ENCODE measurements at regions not wholly inside any gene's neighbourhood (a gene's known extent, or its start where the extent isn't known, plus 50 kb on each side); places are given as distances from the start of the nearest gene placed in this dataset.

- Histone ChIP-seq H3K4me1 (ENCODE audit: control insufficient read depth, insufficient read depth, low read length) (peaks cover 28% of the 10 kb centered on the region), H3K9ac (ENCODE audit: low read length) (no peak overlapping the region), H3K27me3 (ENCODE audit: control insufficient read depth, insufficient read depth, low read length) (no peaks in the 10 kb centered on the region), H3K4me3 (ENCODE audit: low read length) (no peak overlapping the region), H3K36me3 (ENCODE audit: control insufficient read depth, insufficient read depth, low read length) (no peaks in the 10 kb centered on the region), H3K9me3 (ENCODE audit: control insufficient read depth, low read length) (no peaks in the 10 kb centered on the region)
Observed at GRCh38 chr17:72175787-72176515, 55.1 kb downstream of the SOX9 start.

- H3K27me3 ChIP-seq (ENCODE audit: control insufficient read depth, insufficient read depth, low read length), result no peaks in the 10 kb centered on the region
Observed at GRCh38 chr17:72176516-72176851, 55.7 kb downstream of the SOX9 start.

GRCh38 chr17:72176951-72177660, 56.3 kb downstream of the SOX9 start:
- H3K9ac ChIP-seq (ENCODE audit: low read length), result no peak overlapping the region
- H3K4me1 ChIP-seq (ENCODE audit: control insufficient read depth, insufficient read depth, low read length), result peaks cover 29% of the 10 kb centered on the region
- no peaks in the 10 kb centered on the region for H3K27me3 ChIP-seq (ENCODE audit: control insufficient read depth, insufficient read depth, low read length)
- H3K36me3 ChIP-seq (ENCODE audit: control insufficient read depth, insufficient read depth, low read length), result no peaks in the 10 kb centered on the region
- no peaks in the 10 kb centered on the region for H3K9me3 ChIP-seq (ENCODE audit: control insufficient read depth, low read length)
- H3K4me3 ChIP-seq (ENCODE audit: low read length), result no peak overlapping the region

More at GRCh38 chr17:72176516-72176851, 55.7 kb downstream of the SOX9 start:
- Histone ChIP-seq H3K9ac (ENCODE audit: low read length) (no peak overlapping the region), H3K4me1 (ENCODE audit: control insufficient read depth, insufficient read depth, low read length) (peaks cover 28% of the 10 kb centered on the region), H3K9me3 (ENCODE audit: control insufficient read depth, low read length) (no peaks in the 10 kb centered on the region), H3K36me3 (ENCODE audit: control insufficient read depth, insufficient read depth, low read length) (no peaks in the 10 kb centered on the region), H3K4me3 (ENCODE audit: low read length) (no peak overlapping the region)

GRCh38 chr17:72177738-72178137, 56.9 kb downstream of the SOX9 start:
- Histone ChIP-seq H3K27me3 (ENCODE audit: control insufficient read depth, insufficient read depth, low read length) (no peaks in the 10 kb centered on the region), H3K9me3 (ENCODE audit: control insufficient read depth, low read length) (no peaks in the 10 kb centered on the region), H3K36me3 (ENCODE audit: control insufficient read depth, insufficient read depth, low read length) (no peaks in the 10 kb centered on the region), H3K4me1 (ENCODE audit: control insufficient read depth, insufficient read depth, low read length) (peaks cover 35% of the 10 kb centered on the region), H3K4me3 (ENCODE audit: low read length) (no peak overlapping the region), H3K9ac (ENCODE audit: low read length) (no peak overlapping the region)

GRCh38 chr17:72182371-72182873, 61.6 kb downstream of the SOX9 start:
- Histone ChIP-seq H3K36me3 (ENCODE audit: control insufficient read depth, insufficient read depth, low read length) (no peaks in the 10 kb centered on the region), H3K27me3 (ENCODE audit: control insufficient read depth, insufficient read depth, low read length) (no peaks in the 10 kb centered on the region), H3K4me3 (ENCODE audit: low read length) (no peak overlapping the region), H3K9ac (ENCODE audit: low read length) (no peak overlapping the region), H3K9me3 (ENCODE audit: control insufficient read depth, low read length) (no peaks in the 10 kb centered on the region), H3K4me1 (ENCODE audit: control insufficient read depth, insufficient read depth, low read length) (peaks cover 17% of the 10 kb centered on the region)

GRCh38 chr17:72183194-72183685, 62.4 kb downstream of the SOX9 start:
- no peak overlapping the region for H3K4me3 ChIP-seq (ENCODE audit: low read length)
- no peaks in the 10 kb centered on the region for H3K9me3 ChIP-seq (ENCODE audit: control insufficient read depth, low read length)
- H3K27me3 ChIP-seq (ENCODE audit: control insufficient read depth, insufficient read depth, low read length), result no peaks in the 10 kb centered on the region
- peaks cover 23% of the 10 kb centered on the region for H3K4me1 ChIP-seq (ENCODE audit: control insufficient read depth, insufficient read depth, low read length)
- no peak overlapping the region for H3K9ac ChIP-seq (ENCODE audit: low read length)
- no peaks in the 10 kb centered on the region for H3K36me3 ChIP-seq (ENCODE audit: control insufficient read depth, insufficient read depth, low read length)

- no peaks in the 10 kb centered on the region for H3K36me3 ChIP-seq (ENCODE audit: control insufficient read depth, insufficient read depth, low read length)
- no peaks in the 10 kb centered on the region for H3K9me3 ChIP-seq (ENCODE audit: control insufficient read depth, low read length)
- H3K4me1 ChIP-seq (ENCODE audit: control insufficient read depth, insufficient read depth, low read length), result peaks cover 23% of the 10 kb centered on the region
- no peak overlapping the region for H3K4me3 ChIP-seq (ENCODE audit: low read length)
- H3K27me3 ChIP-seq (ENCODE audit: control insufficient read depth, insufficient read depth, low read length), result no peaks in the 10 kb centered on the region
- H3K9ac ChIP-seq (ENCODE audit: low read length), result no peak overlapping the region
Observed at GRCh38 chr17:72184805-72185204, 64.0 kb downstream of the SOX9 start.

GRCh38 chr17:72185564-72185963, 64.7 kb downstream of the SOX9 start:
- Histone ChIP-seq H3K9me3 (ENCODE audit: control insufficient read depth, low read length) (no peaks in the 10 kb centered on the region), H3K27me3 (ENCODE audit: control insufficient read depth, insufficient read depth, low read length) (no peaks in the 10 kb centered on the region), H3K4me1 (ENCODE audit: control insufficient read depth, insufficient read depth, low read length) (peaks cover 23% of the 10 kb centered on the region), H3K36me3 (ENCODE audit: control insufficient read depth, insufficient read depth, low read length) (no peaks in the 10 kb centered on the region), H3K4me3 (ENCODE audit: low read length) (no peak overlapping the region), H3K9ac (ENCODE audit: low read length) (no peak overlapping the region)

- Histone ChIP-seq H3K4me3 (ENCODE audit: low read length) (no peak overlapping the region), H3K4me1 (ENCODE audit: control insufficient read depth, insufficient read depth, low read length) (peaks cover 18% of the 10 kb centered on the region), H3K36me3 (ENCODE audit: control insufficient read depth, insufficient read depth, low read length) (no peaks in the 10 kb centered on the region), H3K9me3 (ENCODE audit: control insufficient read depth, low read length) (no peaks in the 10 kb centered on the region), H3K9ac (ENCODE audit: low read length) (no peak overlapping the region), H3K27me3 (ENCODE audit: control insufficient read depth, insufficient read depth, low read length) (no peaks in the 10 kb centered on the region)
Observed at GRCh38 chr17:72187556-72187955, 66.7 kb downstream of the SOX9 start.

- H3K4me3 ChIP-seq (ENCODE audit: low read length), result no peak overlapping the region
- no peaks in the 10 kb centered on the region for H3K9me3 ChIP-seq (ENCODE audit: control insufficient read depth, low read length)
- H3K4me1 ChIP-seq (ENCODE audit: control insufficient read depth, insufficient read depth, low read length), result peaks cover 8% of the 10 kb centered on the region
- H3K36me3 ChIP-seq (ENCODE audit: control insufficient read depth, insufficient read depth, low read length), result no peaks in the 10 kb centered on the region
- H3K27me3 ChIP-seq (ENCODE audit: control insufficient read depth, insufficient read depth, low read length), result no peaks in the 10 kb centered on the region
- no peak overlapping the region for H3K9ac ChIP-seq (ENCODE audit: low read length)
Observed at GRCh38 chr17:72188801-72189200, 68.0 kb downstream of the SOX9 start.

- Histone ChIP-seq H3K36me3 (ENCODE audit: control insufficient read depth, insufficient read depth, low read length) (no peaks in the 10 kb centered on the region), H3K4me3 (ENCODE audit: low read length) (no peak overlapping the region), H3K9me3 (ENCODE audit: control insufficient read depth, low read length) (no peaks in the 10 kb centered on the region), H3K27me3 (ENCODE audit: control insufficient read depth, insufficient read depth, low read length) (no peaks in the 10 kb centered on the region), H3K4me1 (ENCODE audit: control insufficient read depth, insufficient read depth, low read length) (peaks cover 8% of the 10 kb centered on the region), H3K9ac (ENCODE audit: low read length) (no peak overlapping the region)
Observed at GRCh38 chr17:72189768-72190593, 69.2 kb downstream of the SOX9 start.

GRCh38 chr17:72191356-72191755, 70.5 kb downstream of the SOX9 start:
- H3K9me3 ChIP-seq (ENCODE audit: control insufficient read depth, low read length), result no peaks in the 10 kb centered on the region

More at GRCh38 chr17:72191356-72191755, 70.5 kb downstream of the SOX9 start:
- no peak overlapping the region for H3K4me3 ChIP-seq (ENCODE audit: low read length)
- H3K36me3 ChIP-seq (ENCODE audit: control insufficient read depth, insufficient read depth, low read length), result no peaks in the 10 kb centered on the region
- no peaks in the 10 kb centered on the region for H3K27me3 ChIP-seq (ENCODE audit: control insufficient read depth, insufficient read depth, low read length)
- H3K4me1 ChIP-seq (ENCODE audit: control insufficient read depth, insufficient read depth, low read length), result peaks cover 8% of the 10 kb centered on the region
- H3K9ac ChIP-seq (ENCODE audit: low read length), result no peak overlapping the region
